Loucy (cell line): ENCODE measurements at regions not wholly inside any gene's neighbourhood (a gene's known extent, or its start where the extent isn't known, plus 50 kb on each side); places are given as distances from the start of the nearest gene placed in this dataset.
"Not testable (repeated sequence)": the region's sequence is repeated elsewhere in the genome, so short reads cannot be mapped to it uniquely, and the experiment has no call there.

ENCODE experiments used
- H2AFZ ChIP-seq: fragments of 200-600 bp; sonication (generic); 2 replicates; pipeline ENCODE4 v1.6.0; 2016; ENCODE audit warnings: antibody characterized with exemption, mild to moderate bottlenecking, low read length, moderate library complexity
- H3F3A ChIP-seq: fragments of 200-600 bp; 2 replicates; pipeline ENCODE4 v1.6.0; 2016; ENCODE audit warnings: antibody characterized with exemption, low read depth, mild to moderate bottlenecking
- H3K27me3 ChIP-seq: fragments of 200-600 bp; sonication (generic); 2 replicates; pipeline ENCODE4 v1.6.1; 2014; ENCODE audit warnings: low read length, mild to moderate bottlenecking; ENCODE audit not compliant: insufficient read depth, poor library complexity, severe bottlenecking
- H3K36me3 ChIP-seq: fragments of 200-600 bp; sonication (generic); 2 replicates; pipeline ENCODE4 v1.6.1; 2016; ENCODE audit warnings: low read length; ENCODE audit not compliant: insufficient read depth
- H3K4me1 ChIP-seq: fragments of 200-600 bp; sonication (generic); 2 replicates; pipeline ENCODE4 v1.5.1; 2014; ENCODE audit warnings: low read length, mild to moderate bottlenecking; ENCODE audit not compliant: insufficient read depth, poor library complexity, severe bottlenecking
- H3K4me2 ChIP-seq: fragments of 200-600 bp; sonication (generic); 2 replicates; pipeline ENCODE4 v1.6.0; 2014; ENCODE audit warnings: antibody characterized with exemption, low read length, low read depth, mild to moderate bottlenecking; ENCODE audit not compliant: poor library complexity, severe bottlenecking
- H3K4me3 ChIP-seq: fragments of 200-600 bp; sonication (generic); 2 replicates; pipeline ENCODE4 v1.5.1; 2014; ENCODE audit warnings: low read length, mild to moderate bottlenecking, mixed read lengths; ENCODE audit not compliant: poor library complexity, severe bottlenecking
- H3K79me2 ChIP-seq: fragments of 200-600 bp; sonication (generic); 2 replicates; pipeline ENCODE4 v1.6.1; 2014; ENCODE audit warnings: low read length; ENCODE audit not compliant: insufficient read depth
- H3K9ac ChIP-seq: fragments of 200-600 bp; sonication (generic); 2 replicates; pipeline ENCODE4 v1.6.0; 2014; ENCODE audit warnings: mild to moderate bottlenecking, low read depth, low read length, moderate library complexity; ENCODE audit not compliant: poor library complexity, severe bottlenecking
- H3K9me2 ChIP-seq: fragments of 200-600 bp; sonication (generic); replicated peaks from 2 replicates; pipeline ENCODE4 v1.6.1; 2016; ENCODE audit warnings: low read depth, low read length, mixed read lengths
- H3K9me3 ChIP-seq: fragments of 200-600 bp; sonication (generic); 2 replicates; pipeline ENCODE4 v1.6.1; 2014; ENCODE audit warnings: mild to moderate bottlenecking, antibody characterized with exemption, low read length, low read depth; ENCODE audit not compliant: insufficient read depth
- H4K20me1 ChIP-seq: fragments of 200-600 bp; sonication (generic); 2 replicates; pipeline ENCODE4 v1.6.0; 2014; ENCODE audit warnings: antibody characterized with exemption, low read length, mild to moderate bottlenecking; ENCODE audit not compliant: insufficient read depth, poor library complexity, severe bottlenecking
- CTCF ChIP-seq: fragments of 200-600 bp; sonication (generic); conservative IDR thresholded peaks from 2 replicates; pipeline ENCODE4 v1.5.1; 2014; ENCODE audit warnings: mild to moderate bottlenecking, antibody characterized with exemption, low read length
- EZH2phosphoT487 ChIP-seq: fragments of 200-600 bp; IDR thresholded peaks from 2 replicates; pipeline ENCODE4 v1.6.1; 2018; ENCODE audit warnings: antibody characterized with exemption, mild to moderate bottlenecking, moderate library complexity, borderline replicate concordance

- H3K27me3 ChIP-seq, result no peaks in the 10 kb centered on the region
- H2AFZ ChIP-seq, result no peak overlapping the region
- no peaks in the 10 kb centered on the region for H4K20me1 ChIP-seq
- no peaks in the 10 kb centered on the region for H3K9me3 ChIP-seq
- H3K4me3 ChIP-seq, result no peak overlapping the region
- no peaks in the 10 kb centered on the region for H3K36me3 ChIP-seq
- no peak overlapping the region for H3K4me2 ChIP-seq
- no peak overlapping the region for H3K9ac ChIP-seq
- no peaks in the 10 kb centered on the region for H3K9me2 ChIP-seq
- no peaks in the 10 kb centered on the region for H3F3A ChIP-seq
- H3K79me2 ChIP-seq, result no peaks in the 10 kb centered on the region
- H3K4me1 ChIP-seq, result no peaks in the 10 kb centered on the region
- no peak for TF ChIP-seq EZH2phosphoT487
These were observed 68.6 kb downstream of the UNCX start for GRCh38 chr7:1301054-1301881.

DNA sequence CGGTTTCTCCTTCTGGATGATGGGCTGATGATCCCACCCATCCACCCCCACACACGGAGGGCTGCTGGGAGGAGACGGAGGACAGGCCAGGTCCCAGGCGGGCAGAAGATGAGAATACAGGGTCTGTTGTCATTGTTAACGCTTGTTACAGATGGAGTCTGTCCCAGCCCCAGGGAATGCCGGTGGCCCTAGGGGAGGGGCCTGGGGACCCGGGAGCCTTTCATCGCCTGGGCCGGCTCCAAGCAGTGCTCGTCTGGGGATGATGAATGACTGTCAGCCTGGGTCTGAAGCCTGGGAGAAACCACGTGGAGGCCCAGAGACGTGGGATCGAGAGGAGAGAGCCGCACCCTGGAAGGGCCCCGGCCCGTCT, 69.2 kb downstream of the UNCX start:
- H3K79me2 ChIP-seq, result no peaks in the 10 kb centered on the region
- no peak for TF ChIP-seq EZH2phosphoT487
- H3K9me3 ChIP-seq, result no peaks in the 10 kb centered on the region
- H3K4me2 ChIP-seq, result no peak overlapping the region
- H3F3A ChIP-seq, result no peaks in the 10 kb centered on the region
- H3K27me3 ChIP-seq, result no peaks in the 10 kb centered on the region
- no peaks in the 10 kb centered on the region for H3K36me3 ChIP-seq
- no peaks in the 10 kb centered on the region for H3K9me2 ChIP-seq
- H3K9ac ChIP-seq, result no peak overlapping the region
- no peak overlapping the region for H2AFZ ChIP-seq
- no peaks in the 10 kb centered on the region for H4K20me1 ChIP-seq
- H3K4me3 ChIP-seq, result no peak overlapping the region
- no peaks in the 10 kb centered on the region for H3K4me1 ChIP-seq

GRCh38 chr7:1302936-1303335, 70.3 kb downstream of the UNCX start:
- no peaks in the 10 kb centered on the region for H3K36me3 ChIP-seq
- H3K9ac ChIP-seq, result no peak overlapping the region
- no peaks in the 10 kb centered on the region; the same call in 1 of the 2 replicates for H3K9me3 ChIP-seq
- H3F3A ChIP-seq, result no peaks in the 10 kb centered on the region
- H3K4me2 ChIP-seq, result no peak overlapping the region
- H3K79me2 ChIP-seq, result no peaks in the 10 kb centered on the region
- H3K4me1 ChIP-seq, result no peaks in the 10 kb centered on the region
- no peaks in the 10 kb centered on the region for H3K9me2 ChIP-seq
- TF ChIP-seq EZH2phosphoT487 (no peak), CTCF (no peak)
- H3K27me3 ChIP-seq, result no peaks in the 10 kb centered on the region
- H2AFZ ChIP-seq, result no peak overlapping the region
- H4K20me1 ChIP-seq, result no peaks in the 10 kb centered on the region
- H3K4me3 ChIP-seq, result no peak overlapping the region

- not testable (repeated sequence) for H3K27me3 ChIP-seq
These were observed 71.3 kb downstream of the UNCX start for GRCh38 chr7:1304011-1304410.

More at GRCh38 chr7:1304011-1304410, 71.3 kb downstream of the UNCX start:
- not testable (repeated sequence) for H3K4me3 ChIP-seq, H3K9ac ChIP-seq, H3K36me3 ChIP-seq, H3F3A ChIP-seq, H2AFZ ChIP-seq, H3K9me3 ChIP-seq, H3K79me2 ChIP-seq, H3K4me1 ChIP-seq, H4K20me1 ChIP-seq, H3K4me2 ChIP-seq, H3K9me2 ChIP-seq
